ENCODE measurements at regions not wholly inside any gene's neighbourhood (a gene's known extent, or its start where the extent isn't known, plus 50 kb on each side); places are given as distances from the start of the nearest gene placed in this dataset.

- POLR2A ChIA-PET (ENCODE audit: partially characterized antibody), result no interaction called here
- Histone ChIP-seq H4K20me1 (replicated peaks in 1 of 2; ENCODE audit: control insufficient read depth in 1 of 2, insufficient read depth in 2 of 2, low read length in 2 of 2) (no peaks in the 10 kb centered on the region), H3K4me1 (replicated peaks in 1 of 4; ENCODE audit: control insufficient read depth in 3 of 4, insufficient read depth in 4 of 4, low read length in 3 of 4) (peaks cover 0 to 8% (median 5%) of the 10 kb centered on the region in 4 experiments; a peak in 3 of 7 replicates), H3K79me1 (ENCODE audit: low read depth, low read length) (no peaks in the 10 kb centered on the region), H2AK5ac (ENCODE audit: low read depth, low read length) (no peak overlapping the region), H3K27ac (ENCODE audit: low read depth, low read length) (no peak overlapping the region), H3K18ac (ENCODE audit: extremely low read depth, low read length) (no peak overlapping the region), H3K4me3 (ENCODE audit: extremely low read depth in 1 of 4, insufficient read depth in 2 of 4, low read depth in 3 of 4, low read length in 4 of 4) (no peak overlapping the region), H3K4me2 (ENCODE audit: insufficient read depth in 1 of 2, low read depth in 2 of 2, low read length in 2 of 2) (no peak overlapping the region), H3K23me2 (ENCODE audit: low read depth, low read length) (no peaks in the 10 kb centered on the region), H4K8ac (ENCODE audit: extremely low read depth, insufficient read depth, low read length) (no peak overlapping the region), H3K9ac (replicated peaks in 1 of 4; ENCODE audit: extremely low read depth in 1 of 4, low read depth in 3 of 4, low read length in 3 of 4) (no peak overlapping the region), H4K91ac (replicated peaks; ENCODE audit: insufficient read length, low read length) (no peak overlapping the region), H2BK12ac (ENCODE audit: low read depth, low read length) (no peak overlapping the region), H2AFZ (ENCODE audit: low read length) (no peak overlapping the region), H3K27me3 (replicated peaks in 1 of 4; ENCODE audit: control insufficient read depth in 3 of 4, extremely low read depth in 1 of 4, insufficient read depth in 3 of 4, low read length in 3 of 4) (no peaks in the 10 kb centered on the region), H3K79me2 (ENCODE audit: control insufficient read depth in 1 of 2, insufficient read depth in 2 of 2, low read length in 2 of 2) (no peaks in the 10 kb centered on the region), H3K56ac (replicated peaks; ENCODE audit: insufficient read length, low read depth, low read length) (no peak overlapping the region), H3K23ac (ENCODE audit: insufficient read length) (no peak overlapping the region), H3K9me3 (ENCODE audit: insufficient read depth in 2 of 2, low read depth in 1 of 2, low read length in 1 of 2) (no peaks in the 10 kb centered on the region), H3K36me3 (ENCODE audit: control insufficient read depth in 2 of 4, insufficient read depth in 4 of 4, low read length in 3 of 4) (no peaks in the 10 kb centered on the region), H2BK120ac (replicated peaks; ENCODE audit: low read depth, low read length) (no peak overlapping the region), H3K14ac (ENCODE audit: insufficient read length) (no peak overlapping the region), H3K4ac (replicated peaks; ENCODE audit: insufficient read length, low read depth, low read length) (no peak overlapping the region), H2BK5ac (ENCODE audit: low read depth, low read length) (no peak overlapping the region), H2BK20ac (ENCODE audit: low read length) (no peak overlapping the region), H4K5ac (ENCODE audit: insufficient read length, low read depth, low read length) (no peak overlapping the region), H2BK15ac (ENCODE audit: low read length) (no peak overlapping the region)
- CTCF ChIA-PET (ENCODE audit: partially characterized antibody), result no interaction called here
- DNase-seq (ENCODE audit: low read depth in 1 of 2, low spot score in 2 of 2) (no peak), FAIRE-seq (no peak)
- TF ChIP-seq SP1 (IDR thresholded peaks at IDR 0.05; ENCODE audit: low read depth, low read length), result no peak
- WGBS, 2 experiments (ENCODE audit: extremely low coverage in 1 of 2, insufficient coverage in 1 of 2, insufficient read length in 1 of 2, insufficient replicate concordance in 2 of 2, low coverage in 1 of 2, low lambda C conversion rate in 2 of 2, missing lambda C conversion rate in 1 of 2), result 91% methylated on average over 4 of the region's 4 CpGs; no CpG with 5 or more reads in 1 of the 2 experiments
Measured at GRCh38 chr2:104793966-104794365, 59.9 kb upstream of the POU3F3 start.

Data from H1 (cell line).